Right lobe of liver (tissue), 6 donors: ENCODE measurements at regions not wholly inside any gene's neighbourhood (a gene's known extent, or its start where the extent isn't known, plus 50 kb on each side); places are given as distances from the start of the nearest gene placed in this dataset.

Experiments used
- ATAC-seq, 4 donors: fragments of 200-7000 bp; cut with Tn5 transposase; one replicate each; pipeline ENCODE4 v1.9.1; 2020; ENCODE audit warnings: mild to moderate bottlenecking in 4 of 4, moderate library complexity in 4 of 4
- DNase-seq, 3 donors: peaks; one replicate each; pipeline ENCODE4 v3.0.0-alpha.2; 2020
- H3K27ac ChIP-seq, 3 donors: fragments of 200-600 bp; one replicate each; pipeline ENCODE4 v1.8.0; 2022
- H3K27me3 ChIP-seq, 2 donors: fragments of 200-600 bp; one replicate each; pipeline ENCODE4 v1.8.0; 2022
- H3K36me3 ChIP-seq, 4 donors: fragments of 200-600 bp; sonication (generic) in 1 of 4; one replicate each; pipeline versions ENCODE4 v1.5.1 to v1.8.0; 2017 to 2022; ENCODE audit warnings: control low read depth in 1 of 4
- H3K4me1 ChIP-seq, 4 donors: fragments of 200-600 bp; sonication (generic) in 1 of 4; one replicate each; pipeline versions ENCODE4 v1.5.1 to v1.8.0; 2017 to 2022; ENCODE audit warnings: control low read depth in 1 of 4
- H3K4me3 ChIP-seq, 3 donors: fragments of 200-600 bp; one replicate each; pipeline ENCODE4 v1.8.0; 2022
- H3K9me3 ChIP-seq, 4 donors: fragments of 200-600 bp; sonication (generic) in 1 of 4; one replicate each; pipeline versions ENCODE4 v1.5.1 to v1.8.0; 2017 to 2022; ENCODE audit warnings: control low read depth in 1 of 4
- POLR2A ChIP-seq: fragments of 450-650 bp; IDR thresholded peaks from one replicate; pipeline ENCODE4 v1.6.1; 2017; ENCODE audit warnings: antibody characterized with exemption, mild to moderate bottlenecking
- WGBS: methylation state at CpG from one replicate; pipeline ENCODE4 v1.1.6; 2018; ENCODE audit warnings: low coverage, low lambda C conversion rate; ENCODE audit not compliant: insufficient coverage; ENCODE audit errors: missing lambda C conversion rate; 5-methylcytosine and 5-hydroxymethylcytosine counted together
- intact Hi-C, 2 donors: fragments of 100-400 bp; cut with DNase I; formaldehyde crosslinking; loops; one replicate each; pipeline versions ENCODE4 v1.11.2 to v1.14.1; 2022
- TF ChIP-seq, protein P1 (sequence below), 4 donors: fragments of 200-600 bp in 3 of 4; fragments of 450-650 bp in 1 of 4; IDR thresholded peaks; one replicate each; pipeline versions ENCODE4 v1.5.1 to v1.8.0; 2016 to 2022; ENCODE audit warnings: antibody characterized with exemption in 4 of 4, mild to moderate bottlenecking in 2 of 4
- donor health status: DM: no; HTN: yes; CAD: no.
- donor health status: DM: no; HTN: no; CAD: no.
- donor health status: DM: no; HTN: no; CAD: no.
- donor health status: DM: no; HTN: yes; CAD: no.
- donor health status: DM: no; HTN: yes; CAD: no.

DNA sequence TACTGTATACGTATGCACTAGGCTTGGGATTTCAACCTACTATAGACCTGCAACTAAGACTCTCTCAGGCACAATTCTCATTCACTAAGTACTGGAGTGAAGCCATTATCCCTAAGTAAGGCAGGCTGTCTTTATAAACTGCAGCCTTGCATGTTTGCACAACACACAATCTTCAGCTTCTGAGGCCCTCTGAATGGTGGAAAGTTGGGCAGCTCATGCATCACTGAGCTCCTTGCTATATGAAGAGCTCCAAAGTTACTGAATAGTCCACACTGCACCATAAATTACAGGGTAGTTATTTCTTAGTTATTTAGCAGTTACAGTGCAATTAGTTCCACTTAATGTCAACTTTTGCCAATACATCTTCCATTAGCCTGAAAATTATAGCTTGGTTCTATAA is 384.6 kb downstream of the BRINP1 start:
- Histone ChIP-seq H3K4me3 (no peak overlapping the region), H3K9me3 (no peaks in the 10 kb centered on the region), H3K27me3 (no peaks in the 10 kb centered on the region), H3K4me1 (no peaks in the 10 kb centered on the region), H3K36me3 (no peaks in the 10 kb centered on the region), H3K27ac (no peak overlapping the region)
- no peak for ATAC-seq
- no peak for DNase-seq
- intact Hi-C loops: no loop called here
- 71% methylated on average over 1 of the region's 1 CpG for WGBS
- TF ChIP-seq POLR2A: no peak
- TF ChIP-seq, protein P1, sequence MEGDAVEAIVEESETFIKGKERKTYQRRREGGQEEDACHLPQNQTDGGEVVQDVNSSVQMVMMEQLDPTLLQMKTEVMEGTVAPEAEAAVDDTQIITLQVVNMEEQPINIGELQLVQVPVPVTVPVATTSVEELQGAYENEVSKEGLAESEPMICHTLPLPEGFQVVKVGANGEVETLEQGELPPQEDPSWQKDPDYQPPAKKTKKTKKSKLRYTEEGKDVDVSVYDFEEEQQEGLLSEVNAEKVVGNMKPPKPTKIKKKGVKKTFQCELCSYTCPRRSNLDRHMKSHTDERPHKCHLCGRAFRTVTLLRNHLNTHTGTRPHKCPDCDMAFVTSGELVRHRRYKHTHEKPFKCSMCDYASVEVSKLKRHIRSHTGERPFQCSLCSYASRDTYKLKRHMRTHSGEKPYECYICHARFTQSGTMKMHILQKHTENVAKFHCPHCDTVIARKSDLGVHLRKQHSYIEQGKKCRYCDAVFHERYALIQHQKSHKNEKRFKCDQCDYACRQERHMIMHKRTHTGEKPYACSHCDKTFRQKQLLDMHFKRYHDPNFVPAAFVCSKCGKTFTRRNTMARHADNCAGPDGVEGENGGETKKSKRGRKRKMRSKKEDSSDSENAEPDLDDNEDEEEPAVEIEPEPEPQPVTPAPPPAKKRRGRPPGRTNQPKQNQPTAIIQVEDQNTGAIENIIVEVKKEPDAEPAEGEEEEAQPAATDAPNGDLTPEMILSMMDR (IDR thresholded peaks at IDR 0.05): no peak

DNA sequence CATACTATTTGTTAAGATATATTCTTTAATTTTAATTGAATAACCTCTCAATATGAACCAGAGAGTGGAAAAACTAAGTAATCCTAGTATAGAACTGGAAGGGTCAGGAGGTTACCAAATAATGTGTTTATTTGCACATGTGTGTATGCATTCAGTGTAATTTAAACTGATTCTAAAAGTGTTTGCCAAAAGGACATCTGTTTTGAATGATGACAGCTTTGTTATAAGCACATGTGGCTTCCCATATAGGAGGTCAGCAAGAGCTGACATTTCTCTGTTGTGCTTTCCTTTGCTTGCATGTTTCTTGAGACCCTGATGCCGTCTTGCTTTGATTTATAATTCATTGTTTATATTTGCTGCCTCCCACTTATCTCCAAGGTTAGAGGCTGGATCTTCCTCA is 383.4 kb downstream of the BRINP1 start:
- Histone ChIP-seq H3K36me3 (no peaks in the 10 kb centered on the region), H3K9me3 (no peaks in the 10 kb centered on the region), H3K4me3 (no peak overlapping the region), H3K4me1 (no peaks in the 10 kb centered on the region), H3K27me3 (no peaks in the 10 kb centered on the region), H3K27ac (no peak overlapping the region)
- intact Hi-C loops: no loop called here
- TF ChIP-seq, protein P1 (IDR thresholded peaks at IDR 0.05): no peak
- 13% methylated on average over 1 of the region's 1 CpG for WGBS
- DNase-seq (no peak), ATAC-seq (no peak)

DNA sequence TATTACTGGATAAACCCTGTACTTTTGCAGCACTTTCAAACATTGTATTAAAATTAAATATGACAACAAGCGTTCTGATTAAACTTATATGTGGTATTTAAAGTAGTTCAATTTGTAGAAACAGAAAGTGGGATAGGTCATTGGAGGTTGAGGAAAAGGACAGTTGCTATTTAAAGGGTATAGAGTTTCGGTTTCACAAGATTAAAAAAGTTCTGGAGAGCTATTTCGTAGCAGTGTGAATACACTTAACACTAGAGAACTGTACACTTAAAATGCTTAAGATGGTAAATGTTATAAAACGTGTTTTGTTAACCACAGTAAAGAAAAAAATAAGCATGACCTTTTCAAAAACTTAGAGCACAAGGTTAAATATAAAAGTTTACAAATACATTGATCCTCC is 382.1 kb downstream of the BRINP1 start:
- ATAC-seq: no peak
- Histone ChIP-seq H3K36me3 (no peaks in the 10 kb centered on the region), H3K27me3 (no peaks in the 10 kb centered on the region), H3K4me3 (no peak overlapping the region), H3K4me1 (no peaks in the 10 kb centered on the region), H3K9me3 (no peaks in the 10 kb centered on the region), H3K27ac (no peak overlapping the region)
- no peak for DNase-seq
- intact Hi-C loops: no loop called here
- TF ChIP-seq, protein P1 (IDR thresholded peaks at IDR 0.05): no peak
- no peak for TF ChIP-seq POLR2A
- WGBS: 45% methylated on average over 4 of the region's 4 CpGs

DNA sequence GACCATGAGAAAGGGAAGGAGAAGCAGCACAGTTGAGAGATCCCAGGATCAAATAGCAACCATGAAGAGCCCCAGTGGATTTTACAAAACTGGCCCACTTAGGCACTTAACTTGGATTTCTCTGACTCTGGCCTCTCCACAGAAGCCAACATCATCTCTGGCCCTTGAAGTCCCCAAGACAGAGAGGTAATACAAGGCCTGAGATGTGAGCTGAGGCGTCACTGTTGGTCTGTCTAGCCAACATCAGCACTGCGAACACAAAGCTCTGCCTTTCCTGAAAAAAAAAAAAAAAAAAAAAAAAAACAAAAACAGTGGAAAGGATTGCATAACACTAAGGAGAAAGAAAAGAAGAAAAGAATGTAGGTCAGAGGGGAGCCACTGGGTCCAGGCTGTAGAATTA is 378.3 kb downstream of the BRINP1 start:
- H3K27ac ChIP-seq: no peak overlapping the region
- H3K4me1 ChIP-seq: peaks cover 0 to 3% (median 0%) of the 10 kb centered on the region in 4 donors
- no peak for ATAC-seq
- H3K9me3 ChIP-seq: no peaks in the 10 kb centered on the region
- intact Hi-C loops: no loop called here
- no peak overlapping the region for H3K4me3 ChIP-seq
- H3K27me3 ChIP-seq: no peaks in the 10 kb centered on the region
- 71% methylated on average over 2 of the region's 2 CpGs for WGBS
- no peaks in the 10 kb centered on the region for H3K36me3 ChIP-seq
- TF ChIP-seq, protein P1 (IDR thresholded peaks at IDR 0.05): no peak
- TF ChIP-seq POLR2A: no peak
- DNase-seq: no peak
